ENCODE measurements at regions not wholly inside any gene's neighbourhood (a gene's known extent, or its start where the extent isn't known, plus 50 kb on each side); places are given as distances from the start of the nearest gene placed in this dataset.

- POLR2A ChIA-PET (ENCODE audit: partially characterized antibody), result interaction anchor here (0.8 kb wide), 1 partner anchor 9 kb away, joined by 3 read pairs; no protein-coding TSS in a partner anchor
- Histone ChIP-seq H3K56ac (replicated peaks; ENCODE audit: insufficient read length, low read depth, low read length) (no peak overlapping the region), H4K8ac (ENCODE audit: extremely low read depth, insufficient read depth, low read length) (no peak overlapping the region), H2AFZ (ENCODE audit: low read length) (no peak overlapping the region), H3K27me3 (replicated peaks in 1 of 4; ENCODE audit: control insufficient read depth in 3 of 4, extremely low read depth in 1 of 4, insufficient read depth in 3 of 4, low read length in 3 of 4) (no peaks in the 10 kb centered on the region), H3K27ac (ENCODE audit: low read depth, low read length) (no peak overlapping the region), H4K5ac (ENCODE audit: insufficient read length, low read depth, low read length) (no peak overlapping the region), H3K4me2 (ENCODE audit: insufficient read depth in 1 of 2, low read depth in 2 of 2, low read length in 2 of 2) (peak overlapping the region; percentile 18; a peak in 2 of 4 replicates), H3K79me1 (ENCODE audit: low read depth, low read length) (no peaks in the 10 kb centered on the region), H3K36me3 (ENCODE audit: control insufficient read depth in 2 of 4, insufficient read depth in 4 of 4, low read length in 3 of 4) (no peaks in the 10 kb centered on the region), H3K9ac (replicated peaks in 1 of 4; ENCODE audit: extremely low read depth in 1 of 4, low read depth in 3 of 4, low read length in 3 of 4) (no peak overlapping the region), H3K23me2 (ENCODE audit: low read depth, low read length) (no peaks in the 10 kb centered on the region), H3K9me3 (ENCODE audit: insufficient read depth in 2 of 2, low read depth in 1 of 2, low read length in 1 of 2) (no peaks in the 10 kb centered on the region), H2BK120ac (replicated peaks; ENCODE audit: low read depth, low read length) (no peak overlapping the region), H3K4ac (replicated peaks; ENCODE audit: insufficient read length, low read depth, low read length) (no peak overlapping the region), H2AK5ac (ENCODE audit: low read depth, low read length) (no peak overlapping the region), H4K20me1 (replicated peaks in 1 of 2; ENCODE audit: control insufficient read depth in 1 of 2, insufficient read depth in 2 of 2, low read length in 2 of 2) (no peaks in the 10 kb centered on the region), H2BK20ac (ENCODE audit: low read length) (no peak overlapping the region), H3K23ac (ENCODE audit: insufficient read length) (no peak overlapping the region), H3K18ac (ENCODE audit: extremely low read depth, low read length) (peak overlapping the region; percentile 32; the same call in 1 of the 2 replicates), H2BK12ac (ENCODE audit: low read depth, low read length) (no peak overlapping the region), H3K4me1 (replicated peaks in 1 of 4; ENCODE audit: control insufficient read depth in 3 of 4, insufficient read depth in 4 of 4, low read length in 3 of 4) (peaks cover 2 to 18% (median 13%) of the 10 kb centered on the region in 4 experiments), H4K91ac (replicated peaks; ENCODE audit: insufficient read length, low read length) (no peak overlapping the region), H3K4me3 (ENCODE audit: extremely low read depth in 1 of 4, insufficient read depth in 2 of 4, low read depth in 3 of 4, low read length in 4 of 4) (no peak overlapping the region), H2BK5ac (ENCODE audit: low read depth, low read length) (no peak overlapping the region), H2BK15ac (ENCODE audit: low read length) (no peak overlapping the region), H3K79me2 (ENCODE audit: control insufficient read depth in 1 of 2, insufficient read depth in 2 of 2, low read length in 2 of 2) (no peaks in the 10 kb centered on the region), H3K14ac (ENCODE audit: insufficient read length) (no peak overlapping the region)
- WGBS, 2 experiments (ENCODE audit: extremely low coverage in 1 of 2, insufficient coverage in 1 of 2, insufficient read length in 1 of 2, insufficient replicate concordance in 2 of 2, low coverage in 1 of 2, low lambda C conversion rate in 2 of 2, missing lambda C conversion rate in 1 of 2), result 63% methylated on average over 5 of the region's 5 CpGs; no CpG with 5 or more reads in 1 of the 2 experiments
- DNase-seq (ENCODE audit: low read depth in 1 of 2, low spot score in 2 of 2) (no peak), FAIRE-seq (no peak)
- TF ChIP-seq CREB1 (IDR thresholded peaks at IDR 0.05) (0 out of 2 replicates have a peak, but pooled peaks have one; percentile 13), SP1 (IDR thresholded peaks at IDR 0.05; ENCODE audit: low read depth, low read length) (peak; percentile 99), CEBPB (IDR thresholded peaks at IDR 0.05; ENCODE audit: low read depth, low read length) (0 out of 2 replicates have a peak, but pooled peaks have one; percentile 7), RFX5 (IDR thresholded peaks at IDR 0.05; ENCODE audit: borderline replicate concordance, low read depth, low read length) (no peak), EGR1 (IDR thresholded peaks at IDR 0.05; ENCODE audit: borderline replicate concordance, low read depth, low read length) (peak; percentile 22; the same call in 1 of the 2 replicates)
- CTCF ChIA-PET (ENCODE audit: partially characterized antibody), result interaction anchor here (0.6 to 1.6 kb wide), 4 partner anchors 30 to 361 kb away, joined by 3 to 5 read pairs (median 3); no protein-coding TSS in a partner anchor
Measured at GRCh38 chr17:36687736-36688135, 86.4 kb downstream of the MRM1 start.
